HCT116 (cell line): ENCODE measurements at regions not wholly inside any gene's neighbourhood (a gene's known extent, or its start where the extent isn't known, plus 50 kb on each side); places are given as distances from the start of the nearest gene placed in this dataset.

ENCODE experiments used
- ATAC-seq: fragments of 200-7000 bp; cut with Tn5 transposase; 2 replicates; pipeline ENCODE4 v1.9.1; 2020; ENCODE audit warnings: mild to moderate bottlenecking, moderate library complexity
- BruUV-seq: library from RNA; stranded (reverse); fragments of 400-500 nt; replicated peaks from 2 replicates; lab custom pipeline; 2021; lab: Mats Ljungman, UMichigan
- CTCF ChIA-PET: fragments of 300-600 bp; sonication (Branson Sonifier 250); formaldehyde crosslinking; loops from one replicate; lab custom pipeline; 2021; ENCODE audit warnings: antibody characterized with exemption; lab: Charles Lee
- POLR2A ChIA-PET: fragments of 300-600, 350-600 bp; sonication (Branson Sonifier 250); formaldehyde crosslinking; loops from one replicate; lab custom pipeline; 2021; ENCODE audit warnings: antibody characterized with exemption; lab: Charles Lee
- RAD21 ChIA-PET, 2 experiments: fragments of 300-600 bp; sonication (Branson Sonifier 250); formaldehyde crosslinking; loops; one replicate each; lab custom pipeline; 2023; ENCODE audit warnings: low total read pairs in 2 of 2; ENCODE audit not compliant: uncharacterized antibody in 2 of 2, unreplicated experiment in 2 of 2, low non-redundant PET in 1 of 2; lab: Charles Lee
- DNase-seq: peaks from one replicate; pipeline ENCODE4 v3.0.0-alpha.2; 2010; ENCODE audit warnings: low read depth, low spot score
- H2AFZ ChIP-seq: fragments of 200-600 bp; shearing (Covaris generic), sonication (generic); 2 replicates; pipeline ENCODE4 v1.6.1; 2017; ENCODE audit warnings: low read depth, mixed run types, mixed read lengths, antibody characterized with exemption, low read length; ENCODE audit not compliant: poor library complexity, severe bottlenecking
- H3K27ac ChIP-seq: 2 replicates; pipeline ENCODE4 v1.5.1; 2012; ENCODE audit warnings: low read depth, low read length
- H3K27me3 ChIP-seq: fragments of 200-600 bp; sonication (generic); 2 replicates; pipeline ENCODE4 v1.6.1; 2016; ENCODE audit warnings: mixed run types, low read length, mixed read lengths; ENCODE audit not compliant: insufficient read depth
- H3K36me3 ChIP-seq, 2 experiments: fragments of 200-500 bp in 1 of 2; fragments of 200-600 bp in 1 of 2; sonication (Bioruptor generic) in 1 of 2; sonication (generic) in 1 of 2; 2 replicates each; pipeline versions ENCODE4 v1.5.1 to v1.6.1; 2014 to 2016; ENCODE audit warnings: low read length in 2 of 2, inconsistent platforms in 1 of 2, mixed read lengths in 1 of 2, mixed run types in 1 of 2; ENCODE audit not compliant: insufficient read depth in 2 of 2, control insufficient read depth in 1 of 2
- H3K4me1 ChIP-seq, 2 experiments: fragments of 200-600 bp in 1 of 2; sonication (generic) in 1 of 2; 2 replicates each; pipeline versions ENCODE4 v1.5.1 to v1.6.1; 2012 to 2017; ENCODE audit warnings: low read length in 2 of 2, inconsistent platforms in 1 of 2, mild to moderate bottlenecking in 1 of 2, mixed read lengths in 1 of 2, mixed run types in 1 of 2, moderate library complexity in 1 of 2; ENCODE audit not compliant: insufficient read depth in 2 of 2, control insufficient read depth in 1 of 2
- H3K4me2 ChIP-seq: fragments of 200-600 bp; sonication (generic); 2 replicates; pipeline ENCODE4 v1.6.1; 2017; ENCODE audit warnings: mixed run types, low read length, mixed read lengths
- H3K4me3 ChIP-seq, 2 experiments: fragments of 200-600 bp in 1 of 2; sonication (generic) in 1 of 2; replicated peaks in 1 of 2; 2 replicates each; pipeline ENCODE4 v1.5.1; 2011 to 2016; ENCODE audit warnings: low read length in 2 of 2, control low read depth in 1 of 2, low read depth in 1 of 2, mild to moderate bottlenecking in 1 of 2, mixed read lengths in 1 of 2, mixed run types in 1 of 2
- H3K79me2 ChIP-seq: fragments of 200-600 bp; sonication (generic); 2 replicates; pipeline ENCODE4 v1.6.1; 2017; ENCODE audit warnings: mild to moderate bottlenecking, mixed run types, low read length, moderate library complexity, mixed read lengths; ENCODE audit not compliant: insufficient read depth
- H3K9ac ChIP-seq: fragments of 200-600 bp; sonication (generic); 2 replicates; pipeline ENCODE4 v1.6.1; 2016; ENCODE audit warnings: low read length, mixed read lengths
- H3K9me2 ChIP-seq: fragments of 200-600 bp; sonication (generic), shearing (Covaris generic); 2 replicates; pipeline ENCODE4 v1.6.1; 2017; ENCODE audit warnings: mixed run types, mild to moderate bottlenecking, moderate library complexity; ENCODE audit not compliant: insufficient read depth
- H3K9me3 ChIP-seq, 2 experiments: fragments of 200-500 bp in 1 of 2; fragments of 200-600 bp in 1 of 2; sonication (Bioruptor generic) in 1 of 2; sonication (generic) in 1 of 2; 2 replicates each; pipeline ENCODE4 v1.6.1; 2014 to 2017; ENCODE audit warnings: low read length in 2 of 2, mixed read lengths in 2 of 2, inconsistent platforms in 1 of 2, low read depth in 1 of 2, mild to moderate bottlenecking in 1 of 2, mixed run types in 1 of 2, moderate library complexity in 1 of 2; ENCODE audit not compliant: control insufficient read depth in 1 of 2, insufficient read depth in 1 of 2
- H4K20me1 ChIP-seq: fragments of 200-600 bp; sonication (generic), shearing (Covaris generic); 2 replicates; pipeline ENCODE4 v1.6.1; 2017; ENCODE audit warnings: mixed run types, mild to moderate bottlenecking, moderate library complexity; ENCODE audit not compliant: insufficient read depth
- CTCF ChIP-seq, 3 experiments: fragments of 200-600 bp in 1 of 3; sonication (generic) in 1 of 3; IDR thresholded peaks in 2 of 3; conservative IDR thresholded peaks in 1 of 3; 2 replicates each; pipeline ENCODE4 v1.5.1; 2012 to 2017; ENCODE audit warnings: low read depth in 2 of 3, low read length in 2 of 3, antibody characterized with exemption in 1 of 3, borderline replicate concordance in 1 of 3, control low read depth in 1 of 3, mild to moderate bottlenecking in 1 of 3, mixed read lengths in 1 of 3, mixed run types in 1 of 3, moderate library complexity in 1 of 3; ENCODE audit not compliant: insufficient read depth in 1 of 3
- EGR1 ChIP-seq: IDR thresholded peaks from 2 replicates; pipeline ENCODE4 v1.6.1; 2012; ENCODE audit warnings: low read depth
- ELF1 ChIP-seq: IDR thresholded peaks from 2 replicates; pipeline ENCODE4 v1.6.1; 2012; ENCODE audit warnings: low read depth, borderline replicate concordance
- FOSL1 ChIP-seq: IDR thresholded peaks from 2 replicates; pipeline ENCODE4 v1.6.1; 2012; ENCODE audit warnings: low read depth
- JUND ChIP-seq: IDR thresholded peaks from 2 replicates; pipeline ENCODE4 v1.6.1; 2012
- POLR2A ChIP-seq: IDR thresholded peaks from 2 replicates; pipeline ENCODE4 v1.7.0; 2011; ENCODE audit warnings: borderline replicate concordance; ENCODE audit not compliant: insufficient read depth, insufficient read length; ENCODE audit errors: extremely low read depth
- POLR2AphosphoS5 ChIP-seq: IDR thresholded peaks from 2 replicates; pipeline ENCODE4 v1.6.1; 2011; ENCODE audit warnings: mild to moderate bottlenecking, low read depth, low read length, moderate library complexity
- RAD21 ChIP-seq: IDR thresholded peaks from 2 replicates; pipeline ENCODE4 v1.6.1; 2012; ENCODE audit warnings: low read depth, mild to moderate bottlenecking
- SIN3A ChIP-seq: IDR thresholded peaks from 2 replicates; pipeline ENCODE4 v1.6.1; 2012; ENCODE audit warnings: low read depth
- SP1 ChIP-seq: IDR thresholded peaks from 2 replicates; pipeline ENCODE4 v1.6.1; 2012; ENCODE audit warnings: low read depth
- SRF ChIP-seq: IDR thresholded peaks from 2 replicates; pipeline ENCODE4 v1.6.1; 2012; ENCODE audit warnings: low read depth
- TCF7L2 ChIP-seq: IDR thresholded peaks from 2 replicates; pipeline ENCODE4 v1.7.0; 2011; ENCODE audit warnings: borderline replicate concordance, inconsistent platforms; ENCODE audit not compliant: insufficient read depth, insufficient read length; ENCODE audit errors: extremely low read depth
- YY1 ChIP-seq: IDR thresholded peaks from 2 replicates; pipeline ENCODE4 v1.6.1; 2011; ENCODE audit warnings: low read length, low read depth, moderate library complexity, mild to moderate bottlenecking; ENCODE audit not compliant: insufficient replicate concordance; ENCODE audit errors: extremely low read depth
- ZFX ChIP-seq: fragments of 450-650 bp; IDR thresholded peaks from 2 replicates; pipeline ENCODE4 v1.6.1; 2017
- intact Hi-C: fragments of 100-400 bp; cut with micrococcal nuclease; formaldehyde crosslinking; loops from 2 replicates; pipeline ENCODE4 v1.10.0; 2022
- TF ChIP-seq, protein P1 (sequence below): IDR thresholded peaks from 2 replicates; pipeline ENCODE4 v1.6.1; 2012

- CTCF ChIA-PET: no interaction called here
- intact Hi-C loops: no loop called here
Measured at GRCh38 chr20:55855052-55855451, 150.3 kb downstream of the CBLN4 start.

More at GRCh38 chr20:55855052-55855451, 150.3 kb downstream of the CBLN4 start:
- Histone ChIP-seq H3K4me3 (no peak overlapping the region), H3K27ac (no peak overlapping the region), H3K27me3 (no peaks in the 10 kb centered on the region), H3K9me3 (peaks cover 11 to 13% of the 10 kb centered on the region in 2 experiments; a peak in 2 of 4 replicates), H3K4me2 (no peak overlapping the region), H3K9me2 (no peaks in the 10 kb centered on the region), H3K79me2 (no peaks in the 10 kb centered on the region), H3K9ac (no peak overlapping the region), H3K36me3 (no peaks in the 10 kb centered on the region), H2AFZ (no peak overlapping the region), H4K20me1 (no peaks in the 10 kb centered on the region), H3K4me1 (no peaks in the 10 kb centered on the region)
- BruUV-seq: no TSS peak
- ChIA-PET POLR2A (no interaction called here), RAD21 (no interaction called here)
- ATAC-seq (no peak), DNase-seq (no peak)
- TF ChIP-seq, protein P1, sequence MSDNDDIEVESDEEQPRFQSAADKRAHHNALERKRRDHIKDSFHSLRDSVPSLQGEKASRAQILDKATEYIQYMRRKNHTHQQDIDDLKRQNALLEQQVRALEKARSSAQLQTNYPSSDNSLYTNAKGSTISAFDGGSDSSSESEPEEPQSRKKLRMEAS: no peak
- TF ChIP-seq YY1 (no peak), POLR2A (no peak), TCF7L2 (no peak), SP1 (no peak), JUND (no peak), SIN3A (no peak), FOSL1 (no peak), POLR2AphosphoS5 (no peak), ZFX (no peak), EGR1 (no peak), RAD21 (no peak), SRF (no peak), CTCF (IDR thresholded peaks at IDR 0.05 in 2 of 3, conservative IDR thresholded peaks at IDR 0.05 in 1 of 3; ENCODE audit: borderline replicate concordance in 1 of 3, insufficient read depth in 1 of 3, low read depth in 2 of 3, low read length in 2 of 3) (no peak), ELF1 (no peak)
